ENCODE measurements at regions not wholly inside any gene's neighbourhood (a gene's known extent, or its start where the extent isn't known, plus 50 kb on each side); places are given as distances from the start of the nearest gene placed in this dataset.
"Not testable (repeated sequence)": the region's sequence is repeated elsewhere in the genome, so short reads cannot be mapped to it uniquely, and the experiment has no call there.

GRCh38 chr3:35849496-35849895 lies 210.2 kb downstream of the ARPP21 start:
- DNase-seq: no peak

- DNase-seq: no peak
These were observed 210.6 kb downstream of the ARPP21 start for GRCh38 chr3:35849963-35850362.

- no peak for DNase-seq
These were observed 217.7 kb downstream of the ARPP21 start for GRCh38 chr3:35857004-35857403.

DNA sequence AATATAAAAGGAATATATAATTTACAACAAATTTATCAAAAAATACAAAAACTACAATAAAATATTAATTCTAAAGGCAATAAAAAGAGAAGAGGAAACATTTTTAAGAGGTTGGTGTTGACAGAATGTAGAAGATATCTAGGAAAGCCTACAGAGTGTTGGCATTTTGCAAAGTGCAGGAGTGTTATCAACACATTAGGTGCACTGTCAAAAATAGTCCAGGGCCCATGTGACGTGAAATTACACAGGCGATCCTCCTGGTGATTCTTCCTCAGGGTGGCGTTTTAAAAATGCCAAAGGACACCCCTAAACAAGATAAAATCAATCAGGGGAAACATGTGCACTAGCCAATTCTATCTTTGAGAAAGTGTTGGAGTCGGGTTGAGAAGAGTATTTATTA lies 222.7 kb downstream of the ARPP21 start:
- DNase-seq: no peak

GRCh38 chr3:35864871-35865270 lies 225.5 kb downstream of the ARPP21 start:
- no peak for DNase-seq

DNA sequence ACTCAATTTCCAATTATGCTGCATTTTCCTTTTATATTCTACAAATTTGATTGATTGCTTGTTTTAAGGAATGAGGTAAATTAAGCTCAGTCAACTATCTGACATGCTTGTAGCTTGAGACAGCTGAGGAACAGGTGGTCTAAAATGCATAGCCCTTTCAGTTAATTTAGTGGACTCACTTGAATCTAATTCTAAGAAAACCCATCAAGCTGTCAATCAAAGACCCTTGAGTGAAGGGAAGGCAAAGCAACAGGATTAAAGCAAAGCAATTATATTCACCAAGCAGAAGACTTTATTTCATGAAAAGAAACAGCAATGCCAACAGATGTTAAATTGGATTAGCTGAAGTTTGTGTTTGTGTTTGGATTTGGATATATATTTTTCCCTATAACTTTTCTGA lies 228.5 kb downstream of the ARPP21 start:
- DNase-seq: no peak

DNA sequence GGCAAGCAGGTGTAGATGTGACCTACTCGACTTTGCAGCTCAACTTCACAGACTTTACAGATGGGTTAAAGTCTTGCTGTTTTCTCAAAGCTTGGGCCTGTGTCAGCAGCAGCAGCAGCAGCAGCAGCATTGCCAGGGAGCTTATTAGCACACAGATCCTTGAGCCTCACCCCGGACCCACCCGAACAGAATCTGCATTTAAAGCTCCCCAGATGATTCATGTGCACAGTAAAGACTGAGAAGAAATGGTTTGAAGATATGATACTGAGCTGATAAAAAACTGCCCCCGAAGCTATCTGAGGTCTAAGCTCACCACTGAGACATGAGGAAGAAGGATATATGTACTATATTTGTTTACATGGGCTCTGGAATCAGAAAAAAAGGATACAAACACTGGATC lies 231.7 kb downstream of the ARPP21 start:
- no peak for DNase-seq

DNA sequence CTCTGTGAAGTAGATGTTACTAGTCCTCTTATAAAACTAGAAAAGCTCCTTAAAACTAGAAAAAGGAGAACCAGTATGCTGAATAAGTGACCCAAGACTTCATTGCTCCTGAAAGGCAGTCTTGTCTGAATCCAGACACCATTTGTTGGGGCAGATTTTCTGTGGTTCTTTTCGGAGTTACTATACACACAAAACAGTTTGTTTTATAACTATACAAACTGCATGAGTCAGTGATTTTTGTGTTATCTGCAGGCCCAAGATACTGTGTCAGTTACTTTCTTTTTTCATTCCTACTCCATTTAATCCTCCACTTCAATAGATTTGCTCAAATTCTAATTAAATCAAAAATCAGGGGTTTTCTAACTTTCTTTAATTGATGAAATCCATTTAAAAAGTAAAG lies 244.6 kb downstream of the ARPP21 start:
- no peak for DNase-seq

GRCh38 chr3:35894735-35895134 lies 255.4 kb downstream of the ARPP21 start:
- DNase-seq: no peak

DNA sequence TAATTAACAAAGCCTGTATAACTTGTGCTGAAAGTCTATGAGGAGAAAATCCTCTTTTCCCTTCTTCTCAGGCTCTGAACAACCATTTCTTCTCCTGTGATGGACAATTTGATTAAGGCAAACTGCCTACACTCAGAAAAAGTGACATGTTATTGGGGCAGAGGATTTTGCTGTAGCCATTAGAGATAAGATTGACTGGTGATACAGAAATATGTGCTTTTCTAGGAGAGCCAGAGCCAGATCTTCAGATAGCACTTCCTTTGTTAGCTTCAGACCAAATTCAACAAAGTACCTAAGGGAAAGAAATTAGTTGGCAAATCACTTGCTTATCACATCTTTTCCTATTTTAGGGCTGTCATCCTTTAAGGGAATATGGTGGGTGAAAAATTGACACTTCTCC lies 259.9 kb downstream of the ARPP21 start:
- no peak for DNase-seq

DNA sequence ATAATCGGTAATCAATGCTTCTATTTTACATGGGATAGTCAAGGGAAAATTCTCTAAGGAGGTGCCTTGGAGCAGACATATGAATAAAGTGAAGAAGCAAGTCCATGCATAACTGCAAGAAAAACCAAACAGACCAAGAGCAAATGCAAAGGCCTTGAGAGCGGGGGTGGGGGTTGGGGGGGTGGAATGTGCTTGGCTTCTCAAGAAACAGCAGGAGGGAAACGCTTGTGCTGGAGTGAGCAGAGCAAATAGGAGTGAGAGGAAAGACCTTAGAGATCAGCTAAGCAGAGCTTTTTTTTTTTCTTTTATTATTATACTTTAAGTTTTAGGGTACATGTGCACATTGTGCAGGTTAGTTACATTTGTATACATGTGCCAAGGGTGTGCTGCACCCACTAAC lies 260.8 kb downstream of the ARPP21 start:
- DNase-seq: no peak

- peak; percentile 63 for DNase-seq
These were observed 269.3 kb downstream of the ARPP21 start for GRCh38 chr3:35908366-35909232.

DNA sequence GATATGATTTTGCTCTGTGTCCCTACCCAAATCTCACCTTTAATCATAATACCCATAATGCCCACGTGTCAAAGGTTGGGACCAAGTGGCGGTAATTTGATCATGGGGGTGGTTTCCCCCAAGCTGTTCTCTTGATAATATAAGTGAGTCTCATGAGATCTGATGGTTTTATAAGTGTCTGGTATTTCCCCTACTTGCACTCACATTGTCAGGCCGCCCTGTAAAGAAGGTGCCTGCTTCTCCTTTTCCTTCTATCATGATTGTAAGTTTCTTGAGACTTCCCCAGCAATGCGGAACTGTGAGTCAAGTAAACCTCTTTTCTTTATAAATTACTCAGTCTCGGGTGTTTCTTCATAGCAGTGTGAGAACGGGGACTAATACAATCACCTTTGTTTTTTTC lies 279.8 kb downstream of the ARPP21 start:
- DNase-seq: no peak

DNA sequence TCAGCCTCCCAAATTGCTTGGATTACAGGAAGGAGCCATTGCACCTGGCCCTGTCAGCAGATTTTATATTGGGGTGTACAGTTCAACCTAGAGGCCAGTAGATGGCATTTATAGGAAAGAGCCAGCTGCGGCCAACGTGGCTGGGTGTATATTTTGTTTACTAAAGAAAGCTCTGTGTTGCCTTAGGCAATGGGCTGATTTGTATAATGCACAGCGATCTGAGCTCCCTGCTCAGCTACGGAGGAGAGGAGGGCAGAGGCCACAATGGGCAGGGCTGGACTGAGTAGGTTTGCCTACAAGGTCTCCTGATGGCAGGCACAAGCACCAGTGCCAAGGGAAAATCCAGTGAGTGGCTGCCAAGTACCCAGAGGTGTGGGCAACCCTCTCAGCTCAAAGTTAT lies 282.4 kb downstream of the ARPP21 start:
- DNase-seq: no peak

GRCh38 chr3:35924070-35924469 lies 284.7 kb downstream of the ARPP21 start:
- DNase-seq: not testable (repeated sequence)

- DNase-seq: no peak
These were observed 288.1 kb downstream of the ARPP21 start for GRCh38 chr3:35927441-35927840.

- no peak for DNase-seq
These were observed 289.8 kb downstream of the ARPP21 start for GRCh38 chr3:35929158-35929557.

DNA sequence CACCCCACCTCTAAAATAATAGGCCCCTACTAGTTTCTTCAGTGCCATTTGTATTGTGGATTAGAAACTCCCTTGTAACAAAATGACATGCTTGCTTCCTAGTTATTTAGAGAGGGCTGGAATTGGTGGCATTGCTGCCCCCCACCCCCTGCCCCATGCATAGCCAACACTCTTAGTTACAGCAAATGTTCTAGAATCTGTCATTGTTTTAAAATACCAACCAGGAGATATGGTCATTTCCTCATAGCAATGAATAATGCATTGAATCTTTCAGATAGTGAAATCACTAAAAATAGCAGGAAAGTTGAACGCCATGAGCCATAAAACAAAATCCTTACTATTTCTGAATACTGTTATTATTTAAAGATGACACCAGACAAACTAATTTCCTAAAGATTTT lies 292.5 kb downstream of the ARPP21 start:
- DNase-seq: no peak

GRCh38 chr3:35932995-35933394 lies 293.7 kb downstream of the ARPP21 start:
- peak; percentile 79 for DNase-seq

- DNase-seq: peak; percentile 55
These were observed 297.2 kb downstream of the ARPP21 start for GRCh38 chr3:35936571-35936970.

DNA sequence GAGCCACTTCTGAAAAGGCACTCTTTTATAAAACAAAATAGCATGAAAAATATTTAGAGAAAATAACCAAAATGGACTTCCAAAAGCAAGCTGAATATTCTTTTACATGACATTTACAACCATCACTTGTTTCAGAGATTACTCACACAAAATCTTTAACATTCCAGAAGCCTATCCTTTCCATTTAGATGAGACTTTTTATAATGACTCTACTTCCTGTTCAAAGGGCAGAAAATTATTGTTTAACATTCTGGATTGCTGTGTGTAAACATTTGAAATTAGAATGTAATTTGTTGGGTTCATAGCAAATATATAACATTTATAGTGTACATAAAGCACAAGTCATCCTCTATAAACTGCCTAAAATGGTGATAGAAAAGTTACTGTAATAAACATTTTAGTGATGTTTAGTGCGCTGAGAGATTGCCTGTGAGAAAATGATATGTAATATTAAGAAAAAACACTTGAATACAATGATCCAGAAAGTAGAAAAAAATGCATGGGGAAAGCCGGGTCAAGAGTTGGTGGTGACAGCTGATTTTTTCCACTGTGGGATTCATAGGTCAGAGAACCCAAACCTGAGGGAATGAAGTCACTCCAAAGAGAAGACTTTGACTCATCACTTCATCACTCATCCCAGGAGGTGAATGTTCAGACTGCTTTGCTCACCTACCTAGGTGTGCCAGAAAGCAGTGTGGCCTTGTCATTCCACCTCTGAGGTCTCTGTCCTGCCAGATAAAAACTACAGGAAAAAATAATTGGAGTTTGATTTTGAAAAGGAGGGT lies 305.8 kb downstream of the ARPP21 start:
- DNase-seq: no peak

DNA sequence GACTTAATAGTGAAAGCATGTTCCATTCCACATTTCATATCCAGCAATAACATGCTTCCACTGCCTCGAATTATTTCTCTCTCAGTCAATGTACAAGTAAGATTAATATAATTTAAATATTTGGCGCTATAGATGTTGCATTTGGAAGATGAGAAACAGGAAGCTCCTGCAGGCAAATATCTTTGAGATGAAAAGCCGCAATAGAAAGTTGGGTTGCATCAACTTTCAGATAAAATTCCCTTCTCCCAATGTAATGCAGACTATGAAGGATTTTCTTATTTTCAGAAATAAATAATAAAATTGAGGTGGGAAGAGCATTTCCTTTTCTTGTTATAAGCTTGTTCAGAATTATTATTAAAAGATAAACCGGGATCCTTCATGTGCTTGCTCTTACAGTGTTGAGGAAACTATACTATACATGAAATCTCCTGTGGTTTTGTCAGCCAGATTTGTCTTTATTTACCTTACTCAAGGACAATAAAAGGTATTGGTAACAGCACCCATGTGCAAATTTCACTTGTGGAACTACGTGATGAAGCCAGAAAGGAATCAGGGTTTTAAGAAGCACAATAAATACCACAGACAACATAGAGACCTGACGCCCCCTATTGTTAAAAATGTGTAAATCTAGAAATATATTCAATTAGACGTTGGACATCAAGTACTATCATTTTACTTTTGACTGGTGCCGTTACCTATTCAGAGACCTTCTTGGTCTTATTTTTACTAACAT lies 307.0 kb downstream of the ARPP21 start:
- peak; percentile 26 for DNase-seq

- no peak for DNase-seq
These were observed 307.7 kb downstream of the ARPP21 start for GRCh38 chr3:35946854-35947515.
